GM18517 (cell line): ENCODE measurements at regions not wholly inside any gene's neighbourhood (a gene's known extent, or its start where the extent isn't known, plus 50 kb on each side); places are given as distances from the start of the nearest gene placed in this dataset.
A peak's percentile ranks its signal among the peaks of the same experiment; 100 is the strongest.
"Not testable (repeated sequence)": the region's sequence is repeated elsewhere in the genome, so short reads cannot be mapped to it uniquely, and the experiment has no call there.

ENCODE experiments used
- ATAC-seq: cut with Tn5 transposase; IDR thresholded peaks from one replicate; pipeline ENCODE4 v1.9.1; 2021; ENCODE audit warnings: mild to moderate bottlenecking, moderate library complexity; ENCODE audit not compliant: unreplicated experiment

DNA sequence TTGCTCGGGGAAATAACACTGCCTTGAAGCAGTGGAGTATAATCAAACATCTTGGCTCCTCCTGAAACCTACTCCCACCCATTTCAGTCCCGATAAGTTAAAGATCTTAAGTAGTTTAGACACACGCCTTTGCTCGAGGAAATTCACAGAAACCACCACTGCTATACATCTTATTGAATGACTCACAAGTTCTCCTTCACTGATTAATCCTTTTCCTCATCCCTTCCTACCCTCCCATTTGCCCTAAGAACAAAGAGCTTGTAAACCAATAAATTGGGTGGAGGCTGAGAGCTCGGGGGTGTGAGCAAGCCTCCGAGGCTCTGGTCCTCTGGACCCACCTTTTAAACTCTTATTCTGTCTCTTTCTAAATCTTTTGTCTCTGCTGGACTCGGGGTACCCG lies 86.5 kb downstream of the XCL2 start:
- not testable (repeated sequence) for ATAC-seq

DNA sequence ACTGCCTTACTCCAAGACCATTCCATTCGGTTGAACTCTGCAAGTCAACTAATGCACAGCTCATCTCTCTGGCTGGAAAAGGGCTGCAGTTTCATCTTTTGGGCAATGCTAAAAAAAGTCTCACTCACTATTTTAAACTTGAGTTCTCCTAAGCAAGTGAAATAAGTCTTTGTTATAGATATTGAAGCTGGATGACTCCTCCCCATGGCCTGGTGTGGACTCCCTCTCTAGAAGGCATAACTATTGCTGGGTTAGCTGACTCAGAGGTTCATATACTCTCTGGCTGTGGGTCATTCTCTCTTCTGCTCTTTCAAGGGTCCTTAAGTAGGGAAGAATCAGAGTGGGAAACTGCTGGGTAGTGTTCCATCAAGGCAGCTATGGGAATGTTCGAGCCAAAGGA lies 88.0 kb downstream of the XCL2 start:
- ATAC-seq: no peak

DNA sequence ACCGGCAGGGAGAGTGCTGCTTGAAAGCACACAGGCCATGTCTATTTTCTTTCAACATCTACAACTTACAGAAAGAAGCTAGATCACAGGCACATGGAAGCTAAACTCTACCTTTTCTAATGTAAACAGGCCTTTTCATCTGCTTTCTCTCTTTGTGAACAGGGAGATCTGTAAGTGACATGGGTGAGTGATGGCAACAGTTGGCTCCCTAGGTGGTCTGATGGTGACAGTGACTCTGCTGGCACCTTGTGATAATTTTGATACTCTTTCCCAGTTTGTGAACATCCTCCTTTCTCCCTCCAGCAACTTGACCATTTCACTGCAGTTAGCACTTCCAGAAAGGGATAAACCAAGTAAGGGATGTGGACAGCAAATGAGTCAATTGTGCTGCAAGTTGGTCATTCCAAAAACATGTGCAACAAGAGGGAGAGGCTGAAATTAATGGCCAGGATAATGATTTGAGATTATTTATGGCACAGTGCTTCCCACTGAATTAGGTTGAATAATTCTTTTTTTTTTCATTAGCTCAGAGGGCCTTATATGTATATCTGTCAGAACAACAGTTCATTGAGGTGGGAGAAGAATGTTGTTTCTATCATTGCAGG lies 89.5 kb downstream of the XCL2 start:
- ATAC-seq: no peak

DNA sequence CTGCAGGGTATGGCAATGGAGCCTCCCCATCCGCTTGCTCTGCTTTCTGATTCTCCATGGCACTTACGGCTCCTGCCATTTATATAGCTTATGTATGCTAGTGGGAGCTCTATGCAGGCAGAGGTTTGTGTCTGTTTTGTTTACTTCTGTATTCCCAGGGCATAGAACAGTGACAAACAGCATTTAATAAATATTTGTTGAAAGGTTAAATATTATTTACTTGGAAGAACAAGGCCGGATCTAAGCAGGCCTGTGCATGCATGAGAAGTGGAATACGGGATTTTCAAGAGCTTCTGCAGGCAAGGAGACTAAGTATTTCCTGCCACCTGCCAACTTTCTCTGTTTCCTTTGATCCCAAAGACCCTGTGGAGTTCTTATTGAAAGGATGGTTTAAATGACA lies 90.7 kb downstream of the XCL2 start:
- ATAC-seq: no peak

DNA sequence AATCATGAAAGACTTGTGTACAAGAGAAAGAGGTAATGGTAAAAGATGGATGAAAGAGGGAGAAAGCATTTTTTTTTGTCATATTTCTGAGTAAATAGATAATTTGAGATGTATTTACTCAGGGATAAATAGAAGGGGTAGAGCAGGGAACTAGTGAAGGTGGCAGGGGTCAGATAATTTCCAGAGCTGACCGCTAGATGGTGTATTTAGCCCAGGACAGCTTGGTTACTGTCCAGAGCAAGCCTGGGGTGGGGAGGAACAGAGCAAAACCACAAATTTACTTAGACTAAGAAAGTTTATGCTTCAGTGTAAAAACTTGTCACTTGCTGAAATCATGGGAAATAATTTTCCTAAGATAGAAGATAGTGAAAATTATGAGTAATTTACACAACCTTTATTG lies 91.5 kb downstream of the XCL2 start:
- no peak for ATAC-seq

DNA sequence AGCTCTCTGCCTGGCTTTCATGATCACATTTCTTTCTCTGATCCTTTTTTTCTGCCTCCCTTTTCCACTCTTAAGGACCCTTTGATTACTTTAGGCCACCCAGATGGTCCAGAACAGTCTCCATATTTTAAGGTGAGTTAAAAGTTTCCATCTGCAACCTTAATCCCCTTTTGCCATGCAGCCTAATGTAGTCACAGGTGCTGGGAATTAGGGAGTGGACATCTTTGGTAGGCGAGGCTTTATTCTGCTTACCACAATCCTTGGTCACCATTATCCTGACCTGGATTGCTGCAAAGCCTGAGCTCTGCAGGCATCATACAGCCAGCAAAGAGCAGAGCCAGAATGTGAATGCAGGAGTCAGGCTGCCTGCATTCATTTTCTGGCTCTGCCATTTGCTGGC lies 95.9 kb downstream of the XCL2 start:
- ATAC-seq: no peak

DNA sequence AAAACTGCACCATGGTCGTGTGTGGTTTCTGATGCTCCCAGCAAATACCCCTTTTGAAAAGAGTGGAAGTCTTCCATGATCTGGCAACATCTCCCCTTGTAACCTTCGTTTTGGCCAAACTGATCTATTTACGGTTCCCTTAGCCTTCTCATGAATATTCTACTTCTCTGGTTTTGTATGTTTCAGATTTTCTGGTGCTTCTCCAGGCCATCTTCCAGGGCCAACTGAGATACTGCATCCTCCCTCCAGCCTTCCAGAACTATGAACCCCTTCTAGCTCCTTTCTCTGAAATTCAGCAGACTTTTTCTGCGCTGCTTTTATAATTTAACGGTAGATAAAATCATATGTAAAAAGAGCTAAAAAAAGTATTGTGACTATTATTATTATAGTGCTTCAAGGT lies 97.7 kb downstream of the XCL2 start:
- ATAC-seq: no peak

DNA sequence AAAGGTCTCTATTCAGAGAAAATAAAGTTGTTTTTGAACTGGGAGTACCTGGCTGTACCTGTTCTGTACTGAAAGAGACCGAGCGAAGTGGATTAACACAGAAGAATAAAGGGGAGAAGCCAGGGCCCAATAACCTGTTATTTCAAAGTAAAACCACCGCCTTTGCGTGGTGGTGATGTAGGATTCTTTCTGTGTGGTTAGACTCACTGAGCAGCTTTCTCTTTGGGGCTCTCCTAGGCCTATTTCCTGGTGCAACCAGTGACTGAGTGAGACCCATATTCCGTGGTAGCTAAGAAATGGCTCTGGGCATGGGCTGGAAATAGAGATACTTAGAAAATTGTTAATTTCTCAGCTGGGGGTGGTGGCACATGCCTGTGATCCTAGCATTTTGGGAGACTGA lies 99.9 kb downstream of the XCL2 start:
- no peak for ATAC-seq

DNA sequence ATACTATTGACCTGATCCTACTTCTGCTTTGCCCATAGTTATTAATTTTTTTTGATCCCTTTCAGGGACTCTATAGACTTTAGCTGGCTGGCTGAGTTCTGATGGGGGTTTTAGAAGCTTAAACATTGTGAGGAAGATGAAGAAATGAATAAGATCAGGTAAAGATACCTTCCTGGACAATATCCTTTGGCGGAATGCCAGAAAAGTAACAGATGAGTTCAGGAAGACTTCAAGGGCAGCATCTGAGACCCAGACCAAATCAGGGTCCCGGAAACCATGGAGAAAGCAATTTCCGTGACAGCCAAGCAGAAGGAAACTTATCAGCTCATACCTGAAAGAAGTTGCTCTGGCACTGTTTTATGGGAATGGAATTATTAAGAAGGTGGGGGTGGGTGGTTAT lies 100.4 kb downstream of the XCL2 start:
- no peak for ATAC-seq

DNA sequence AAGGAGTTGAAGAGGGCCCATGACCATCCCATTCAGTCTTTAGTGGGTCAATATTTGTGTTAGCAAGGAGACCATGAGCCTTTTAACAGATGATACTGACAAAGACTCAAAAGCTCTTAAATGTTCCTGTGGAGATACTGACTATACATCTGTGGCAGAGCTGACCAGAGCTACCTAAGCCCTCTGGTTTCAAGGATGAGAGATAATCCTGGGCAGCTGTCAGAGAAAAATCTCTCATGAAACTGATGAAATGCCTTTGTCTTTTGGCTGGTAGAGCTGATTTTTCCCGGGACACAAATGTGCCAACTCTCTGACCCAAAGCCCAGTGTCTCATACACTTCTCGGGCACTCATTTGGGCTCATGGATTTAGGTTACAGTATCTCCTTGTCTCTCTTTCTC lies 100.9 kb downstream of the XCL2 start:
- ATAC-seq: no peak

DNA sequence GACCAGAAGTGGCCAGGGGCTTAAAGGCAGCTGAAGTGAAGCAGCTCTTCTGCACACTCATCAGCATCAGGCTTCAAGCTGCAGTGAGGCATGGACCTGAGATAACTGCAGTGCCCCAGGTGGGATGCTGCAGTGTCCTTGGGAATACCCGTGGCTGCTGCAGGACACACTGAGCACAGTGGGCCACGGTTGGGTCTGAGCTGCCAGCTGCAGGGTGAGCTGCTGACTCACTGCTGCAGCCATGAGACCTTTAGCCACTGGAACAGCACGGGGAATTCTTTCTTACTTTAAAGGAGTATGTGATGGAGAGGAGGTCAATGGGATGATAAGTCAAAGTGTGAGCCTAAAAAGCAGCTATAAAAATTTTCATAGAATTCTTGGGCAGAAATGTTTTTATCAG lies 102.1 kb downstream of the XCL2 start:
- no peak for ATAC-seq

DNA sequence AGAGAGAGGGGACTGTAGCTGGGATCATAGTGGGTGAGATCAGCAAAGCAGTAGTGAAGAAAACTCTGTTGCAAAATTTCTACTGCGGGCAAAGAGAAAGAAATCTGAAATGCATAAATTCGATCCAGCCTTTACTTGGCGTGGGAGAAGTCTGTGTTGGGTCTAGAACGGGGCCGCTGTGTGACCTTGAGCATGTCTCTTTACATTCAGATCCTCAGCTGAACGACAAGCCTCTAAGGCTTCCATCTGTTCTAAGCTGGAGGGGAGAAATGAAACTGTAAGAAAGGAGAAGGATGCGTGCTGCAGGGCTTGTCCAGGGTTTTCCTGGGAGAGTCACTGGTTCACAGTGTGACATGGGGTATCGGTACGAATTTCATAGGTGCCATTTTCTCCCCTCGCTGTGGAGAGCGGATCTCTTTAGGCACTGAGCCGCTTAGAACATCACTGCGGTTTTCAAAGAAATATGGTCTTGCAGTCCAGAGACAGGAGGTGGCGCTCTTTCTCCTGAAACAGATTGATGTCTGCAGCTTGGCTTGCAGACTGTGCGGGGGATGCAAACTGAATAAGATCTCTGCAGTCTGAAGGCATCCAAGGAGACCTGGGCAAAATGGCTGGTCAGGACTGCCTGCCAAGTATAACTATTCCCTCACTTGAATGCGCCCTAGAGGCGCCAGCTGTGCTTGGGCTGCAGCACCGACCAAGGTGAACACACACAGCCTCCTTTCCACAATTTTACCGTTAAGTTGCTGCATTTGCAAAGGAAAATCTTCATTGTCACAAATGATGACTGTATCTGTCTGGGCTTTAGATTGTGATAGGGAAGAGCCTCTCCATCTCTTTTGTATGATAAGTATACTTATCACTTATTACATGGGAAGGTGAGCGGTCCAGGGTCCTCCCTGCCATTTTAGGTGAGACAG lies 104.1 kb downstream of the XCL2 start:
- ATAC-seq: peak; percentile 82

DNA sequence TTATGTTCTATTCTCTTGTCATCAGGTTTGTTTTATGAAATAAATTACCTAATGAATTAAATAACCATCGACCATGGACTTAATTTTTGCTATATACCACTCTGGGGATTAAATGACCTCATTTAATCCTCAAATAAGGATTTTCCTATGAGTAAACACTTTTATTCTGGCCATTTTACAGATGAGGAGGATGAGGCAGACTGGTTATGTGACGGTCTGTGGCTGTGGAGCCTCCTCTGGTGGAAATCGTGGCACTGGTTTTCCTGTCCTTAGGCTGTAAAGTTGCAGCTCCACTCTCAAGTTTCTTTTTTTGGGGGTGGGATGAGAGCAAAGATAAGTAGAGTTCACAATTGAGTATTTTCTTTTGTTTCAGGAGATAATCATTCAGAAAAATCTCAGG lies 105.2 kb downstream of the XCL2 start:
- no peak for ATAC-seq

DNA sequence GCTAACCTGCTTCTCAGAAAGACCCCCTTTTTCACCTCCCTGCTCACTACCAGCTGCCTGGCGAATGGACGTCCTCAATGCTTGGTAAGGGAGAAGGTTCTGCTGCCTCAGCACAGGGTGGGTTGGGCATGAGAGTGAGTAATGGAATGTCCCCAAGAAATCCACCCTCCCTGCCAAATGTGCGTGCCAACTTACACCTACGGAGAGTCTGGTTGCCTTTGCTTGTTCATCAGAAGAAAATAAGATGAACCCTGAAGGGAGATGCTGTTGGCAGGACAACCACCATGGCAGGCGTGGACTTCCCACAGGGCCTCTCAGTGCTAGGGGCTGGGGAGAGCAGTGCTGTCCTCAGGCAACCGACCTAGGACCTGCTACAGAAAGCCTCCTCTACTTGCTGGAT lies 106.0 kb downstream of the XCL2 start:
- no peak for ATAC-seq

DNA sequence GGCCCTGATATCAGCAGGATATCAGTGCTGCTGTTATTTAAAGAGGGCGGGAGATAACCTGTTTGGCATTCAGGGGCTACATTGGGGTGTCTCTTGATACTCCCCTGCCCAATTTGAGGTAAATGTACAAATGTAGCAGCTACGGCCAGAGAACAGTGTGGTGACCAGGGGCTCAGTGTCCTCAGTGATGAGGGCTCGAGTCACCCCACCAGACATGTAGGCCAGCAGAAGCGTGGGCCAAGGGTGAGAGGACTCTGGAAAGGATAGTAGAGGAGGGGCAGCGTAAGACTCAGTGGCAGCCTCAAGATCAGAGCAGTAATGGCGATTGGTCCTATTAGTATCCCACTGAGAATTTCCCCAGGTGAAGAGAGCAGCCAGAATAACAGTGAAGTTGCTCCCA lies 108.4 kb downstream of the XCL2 start:
- no peak for ATAC-seq

DNA sequence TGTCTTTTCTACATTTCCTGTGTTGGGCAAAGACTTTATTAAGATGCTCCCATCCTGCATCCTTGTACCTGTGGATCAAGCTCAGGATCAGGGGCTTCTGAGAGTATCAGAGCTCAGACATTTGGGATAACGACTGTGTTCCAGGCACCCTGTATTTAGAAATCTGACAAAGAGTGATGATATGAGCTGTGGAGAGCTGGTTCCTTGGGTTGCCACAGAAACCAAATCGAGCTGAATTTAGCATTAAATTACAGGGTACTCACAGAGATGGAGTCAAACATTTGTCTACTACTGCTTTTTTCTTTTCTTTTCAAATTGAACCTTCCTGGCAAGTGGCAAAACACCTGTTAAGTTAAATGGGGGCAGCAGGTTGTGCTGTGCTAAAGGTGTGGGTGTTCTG lies 110.6 kb downstream of the XCL2 start:
- no peak for ATAC-seq

DNA sequence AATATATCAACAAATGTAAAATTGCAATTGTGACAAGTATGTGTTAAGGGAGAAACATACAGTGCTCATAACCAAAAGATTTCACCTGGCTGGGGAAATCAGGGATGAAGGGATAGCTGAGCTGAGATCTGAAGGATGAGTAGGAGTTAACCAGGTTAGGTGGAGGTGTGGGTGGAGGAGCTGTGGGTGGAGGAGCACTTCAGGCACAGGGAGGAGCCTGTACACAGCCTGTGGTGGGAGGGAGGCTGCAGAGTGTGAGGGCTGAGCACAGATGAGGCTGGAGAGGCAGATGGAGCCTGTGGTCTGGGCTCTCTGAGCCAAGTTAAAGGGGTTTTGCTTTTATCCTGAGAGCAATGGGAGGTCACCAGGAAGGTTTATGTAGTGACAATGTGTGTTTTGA lies 111.9 kb downstream of the XCL2 start:
- ATAC-seq: no peak

DNA sequence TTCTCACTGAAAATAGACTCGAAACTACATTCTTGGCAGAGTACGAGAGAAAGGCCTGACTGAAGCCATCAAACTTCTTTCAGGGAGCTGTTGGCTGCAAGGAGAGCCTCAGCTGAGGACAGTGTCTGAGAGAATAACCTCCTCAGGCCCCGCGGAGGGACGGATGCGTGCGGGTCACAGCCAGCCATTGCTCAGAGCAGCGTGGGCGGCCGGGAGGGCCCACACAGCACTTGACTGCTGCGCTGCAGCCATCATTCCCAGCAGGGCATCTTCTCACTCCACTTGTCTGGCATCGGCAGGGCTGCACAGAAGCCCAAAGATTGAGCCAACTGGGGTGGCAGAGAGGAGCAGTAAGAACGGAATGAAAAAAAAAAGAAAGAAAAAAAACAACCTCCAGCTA lies 113.5 kb downstream of the XCL2 start:
- no peak for ATAC-seq

DNA sequence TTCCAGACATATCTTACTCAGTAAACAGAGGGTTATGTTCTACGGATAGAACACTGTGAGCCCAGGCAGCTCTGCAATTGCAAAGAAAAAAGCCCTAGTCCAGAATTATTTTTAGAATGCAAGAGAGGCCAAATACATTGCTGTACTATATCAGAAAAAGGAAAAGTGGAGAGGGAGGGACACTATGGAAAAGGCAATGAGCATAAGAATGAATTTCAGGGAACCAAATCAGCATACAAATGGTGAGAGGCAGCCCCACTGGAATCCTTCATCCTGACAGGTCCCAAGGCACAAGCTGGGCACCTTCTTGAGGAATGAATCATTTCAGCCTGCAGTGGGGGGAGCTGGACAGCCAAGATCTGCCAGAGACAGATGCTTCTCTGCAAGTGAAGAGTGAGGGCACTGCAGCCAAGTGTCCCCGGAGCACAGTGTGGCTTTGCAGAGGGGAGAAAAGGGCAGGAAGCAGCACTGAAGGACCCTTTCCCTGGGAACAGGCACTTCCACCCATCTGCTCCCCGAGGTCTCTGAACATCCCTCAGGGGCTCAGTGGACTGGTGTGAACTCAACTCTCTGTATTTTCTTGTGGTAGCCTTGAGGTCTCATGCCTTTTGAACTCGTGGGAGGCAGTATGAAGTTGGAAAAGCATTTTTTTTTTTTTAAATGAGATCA lies 115.6 kb downstream of the XCL2 start:
- ATAC-seq: no peak

DNA sequence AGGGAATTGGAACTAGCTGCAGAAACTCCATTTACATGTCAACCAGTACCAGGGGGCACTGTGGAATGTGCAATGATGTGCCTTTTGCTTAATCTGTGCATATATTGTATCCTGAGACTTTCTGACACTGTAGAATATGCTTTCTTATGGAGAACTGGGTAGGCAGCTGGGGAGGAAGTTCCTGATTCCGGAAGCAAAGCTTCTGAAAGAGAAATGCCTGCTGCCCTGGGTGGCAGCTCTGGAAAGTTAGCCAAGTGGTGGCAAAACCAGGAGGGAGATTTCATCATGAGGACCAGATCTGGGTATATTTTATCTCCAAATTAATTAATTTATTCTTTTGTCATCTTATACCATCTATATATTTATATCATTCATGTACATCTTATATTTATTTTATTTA lies 116.7 kb downstream of the XCL2 start:
- no peak for ATAC-seq

DNA sequence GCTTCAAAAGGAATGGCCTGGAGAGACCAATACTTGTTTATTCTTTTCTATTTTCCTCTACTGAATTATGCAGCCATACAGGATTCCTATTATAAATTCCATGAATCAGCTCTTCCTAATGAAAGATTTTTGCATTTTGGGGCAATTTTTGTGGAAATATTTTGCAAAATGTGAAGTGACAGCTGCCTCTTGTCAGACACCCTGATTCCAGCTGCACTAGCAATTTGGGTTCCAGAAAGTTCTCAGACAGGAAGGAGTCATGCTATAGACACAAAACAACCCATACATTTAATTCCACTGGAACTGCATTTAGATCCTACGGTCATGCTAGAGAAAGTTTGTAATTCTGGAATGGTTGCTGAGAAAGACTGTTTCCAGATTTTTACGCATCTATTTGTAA lies 119.5 kb downstream of the XCL2 start:
- ATAC-seq: no peak

DNA sequence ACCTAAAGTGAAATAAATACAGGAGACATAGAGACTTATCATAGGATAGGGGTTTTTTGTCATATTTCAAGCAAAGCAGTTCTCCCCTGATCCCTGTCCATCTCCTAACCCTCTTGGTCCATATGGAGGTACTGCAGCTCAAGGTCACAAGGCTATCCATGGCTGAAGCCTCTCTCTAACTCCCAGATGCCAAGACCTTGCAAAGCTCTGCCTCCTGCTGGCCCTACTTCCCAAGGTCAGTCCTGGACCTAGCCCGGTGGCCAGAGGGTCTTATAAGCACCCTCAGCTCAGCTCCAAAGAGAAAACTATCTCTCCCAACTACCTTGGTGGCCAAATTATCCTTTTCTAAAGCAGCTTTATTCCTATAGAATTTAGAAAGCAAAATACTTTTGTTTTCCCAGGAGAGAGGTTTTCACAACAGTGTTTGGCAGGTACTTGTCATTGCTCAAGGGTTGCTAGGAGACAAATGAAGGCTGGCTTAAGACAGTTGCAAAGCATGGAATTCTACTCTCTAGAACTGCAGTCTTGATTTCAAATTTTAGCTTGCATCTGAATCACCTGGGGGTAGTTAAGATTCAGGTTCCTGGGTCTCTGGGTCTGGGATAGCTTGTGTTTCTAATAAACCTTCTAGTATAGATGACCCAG lies 121.5 kb downstream of the XCL2 start:
- ATAC-seq: no peak
